ENCODE measurements at regions not wholly inside any gene's neighbourhood (a gene's known extent, or its start where the extent isn't known, plus 50 kb on each side); places are given as distances from the start of the nearest gene placed in this dataset.
"Not testable (repeated sequence)": the region's sequence is repeated elsewhere in the genome, so short reads cannot be mapped to it uniquely, and the experiment has no call there.

DNA sequence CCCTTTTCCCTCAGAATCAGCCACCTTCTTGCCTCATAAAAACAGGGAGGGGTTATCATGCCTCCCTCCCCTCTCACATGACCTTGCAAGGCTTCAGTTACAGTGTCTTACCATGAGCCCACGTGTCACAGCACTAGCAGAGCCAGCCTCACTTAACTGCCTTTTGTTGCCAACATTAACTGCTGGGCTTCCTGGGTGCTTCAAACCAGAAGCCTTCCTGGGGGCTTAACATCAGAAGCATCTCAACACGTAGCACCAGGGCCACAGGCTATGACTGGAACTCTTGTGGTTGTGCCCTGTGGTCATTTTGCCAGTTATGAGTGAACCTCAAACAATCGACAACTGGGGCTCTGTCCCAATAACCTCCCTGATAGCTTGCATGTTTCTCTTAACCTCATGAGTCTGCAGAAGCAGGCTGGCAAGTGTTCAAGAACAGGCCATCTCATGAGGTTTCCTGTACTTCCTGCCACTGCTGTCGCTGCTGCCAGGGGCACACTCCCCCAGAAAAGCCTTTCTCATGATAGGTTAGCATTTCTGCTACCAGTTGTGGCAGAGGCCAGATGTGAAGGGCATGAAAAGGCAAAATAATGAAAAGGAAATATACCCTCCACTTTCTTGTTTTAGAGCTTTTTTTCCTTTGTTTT, 132.2 kb downstream of the GLUL start:
- DNase-seq, result peak; percentile 72

DNA sequence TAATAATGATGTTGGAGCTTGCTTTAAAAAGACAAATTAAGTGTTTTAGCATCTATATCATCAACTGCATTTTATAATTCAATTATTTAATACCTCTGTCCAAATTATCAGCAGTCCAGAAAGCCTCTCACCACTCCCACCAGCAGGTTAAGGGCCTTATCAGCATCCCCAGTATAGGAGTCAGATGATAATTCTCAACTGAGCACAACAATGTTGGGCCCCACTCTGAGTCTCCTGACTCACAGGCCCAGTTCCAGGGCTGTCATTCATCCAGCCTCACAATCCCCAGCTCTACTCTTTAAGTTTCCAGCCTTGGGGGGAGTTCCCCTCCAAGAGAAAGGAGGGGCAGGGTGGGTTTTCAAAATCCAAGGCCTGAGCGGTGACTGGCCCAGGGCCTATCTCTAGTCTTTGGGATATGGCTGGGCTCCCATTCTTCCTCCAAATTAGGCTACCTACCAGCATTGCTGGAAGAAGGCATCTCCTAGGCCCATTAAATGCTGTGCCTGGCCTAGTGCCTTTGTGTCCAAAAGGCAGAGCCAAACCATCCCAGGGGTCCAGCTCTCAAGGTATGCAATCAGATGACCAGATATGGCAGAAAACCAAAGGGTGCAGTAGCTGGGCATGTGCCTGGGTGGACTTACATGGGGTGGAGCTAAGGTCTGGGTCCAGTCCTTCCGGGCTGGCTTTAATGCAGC, 134.1 kb downstream of the GLUL start:
- DNase-seq, result no peak

DNA sequence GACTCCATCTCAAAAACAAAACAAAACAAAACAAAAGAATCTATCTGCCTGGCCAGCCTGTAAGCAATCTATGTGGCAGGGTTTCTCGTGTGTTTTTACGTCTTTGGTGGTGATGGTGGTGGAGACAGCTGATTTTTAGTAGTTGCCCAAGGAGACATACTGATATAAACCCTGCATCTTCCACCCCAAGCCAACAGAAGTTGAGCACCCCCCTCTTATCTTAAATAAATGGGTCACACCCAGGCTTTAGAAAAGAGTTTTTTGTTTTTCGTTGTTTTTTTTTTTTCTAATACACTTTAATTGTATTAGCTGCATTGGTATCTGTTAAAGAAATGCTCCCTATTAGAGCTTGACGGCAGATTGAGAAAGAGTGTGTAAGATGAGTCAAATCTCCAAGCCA, 134.7 kb downstream of the GLUL start:
- DNase-seq, result no peak

DNA sequence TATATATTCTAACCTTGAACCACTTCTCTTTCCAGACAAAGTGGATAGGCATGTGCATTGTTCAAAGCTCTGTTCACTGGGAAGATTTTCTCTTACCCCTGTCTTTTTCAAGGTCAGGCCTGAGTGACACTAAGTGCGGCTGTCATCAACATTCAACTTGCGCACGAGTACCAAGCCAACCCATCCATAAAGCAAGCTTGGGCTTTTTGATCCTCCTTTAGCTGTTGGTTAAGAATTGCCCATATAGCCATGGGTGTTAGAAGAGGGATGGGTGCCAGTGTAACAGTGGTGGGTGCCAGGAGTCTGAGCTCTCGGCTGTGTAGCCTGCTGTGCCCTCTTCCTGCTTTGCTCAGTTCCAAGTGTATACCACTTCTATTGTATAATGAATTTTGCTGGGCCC, 136.1 kb downstream of the GLUL start:
- no peak for DNase-seq

DNA sequence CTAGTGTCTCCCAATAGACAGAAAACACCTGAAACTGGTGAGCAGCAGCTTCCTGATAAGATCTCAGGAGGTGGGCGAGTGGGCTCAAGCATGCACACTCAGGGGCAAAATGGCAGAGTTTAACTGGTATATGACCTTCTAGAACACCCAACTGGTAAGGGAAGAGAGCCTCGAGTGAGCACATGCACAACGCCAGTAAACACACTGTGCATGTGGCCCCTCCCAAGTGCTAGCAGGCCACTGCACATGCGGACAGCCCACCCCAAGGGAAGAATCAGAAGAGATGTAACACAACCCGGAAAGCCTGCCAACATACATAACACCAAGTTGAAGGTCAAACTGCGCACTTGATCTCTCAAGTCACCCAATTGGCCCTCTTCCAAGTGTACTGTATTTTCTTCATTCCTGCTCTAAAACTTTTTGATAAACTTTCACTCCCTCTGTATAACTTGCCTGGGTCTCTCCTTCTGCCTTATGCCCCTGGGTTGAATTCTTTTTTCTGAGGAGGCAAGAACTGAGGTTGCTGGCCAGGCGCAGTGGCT, 138.2 kb downstream of the GLUL start:
- no peak for DNase-seq

DNA sequence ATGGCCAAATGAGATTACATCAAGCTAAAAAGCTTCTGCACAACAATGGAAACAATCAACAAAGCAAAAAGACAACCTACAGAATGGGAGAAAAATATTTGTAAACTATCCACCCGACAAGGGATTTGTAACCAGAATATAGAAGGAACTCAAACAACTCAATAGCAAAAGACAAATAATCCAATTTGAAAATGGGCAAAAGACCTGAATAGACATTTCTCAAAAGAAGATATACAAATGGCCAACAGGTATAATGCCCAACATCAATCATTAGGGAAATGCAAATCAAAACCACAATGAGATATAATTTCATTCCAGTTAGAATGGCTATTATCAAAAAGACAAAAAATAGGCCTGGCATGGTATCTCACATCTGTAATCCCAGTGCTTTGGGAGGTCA, 140.0 kb downstream of the GLUL start:
- no peak for DNase-seq

DNA sequence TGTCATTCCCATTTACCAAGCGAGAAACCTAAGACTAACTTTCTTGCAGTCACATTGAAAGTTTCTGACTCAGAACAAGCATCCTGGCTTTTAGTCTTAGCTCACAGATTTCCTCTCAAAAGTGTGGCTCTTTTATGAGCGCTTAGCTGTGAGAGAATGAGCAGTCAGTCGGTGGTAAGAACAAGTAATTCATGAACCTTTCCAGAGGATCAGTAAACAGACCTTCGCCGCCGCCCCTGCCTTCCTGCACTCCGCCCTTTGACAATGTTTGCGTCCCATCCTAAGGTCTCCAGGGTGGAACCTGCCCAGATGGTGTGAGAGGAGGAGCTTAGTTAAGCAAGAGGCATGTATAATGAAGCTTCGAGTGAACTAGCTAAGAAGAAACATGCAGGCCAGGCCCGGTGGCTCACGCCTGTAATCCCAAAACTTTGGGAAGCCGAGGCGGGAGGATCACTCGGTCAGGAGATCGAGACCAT, 142.4 kb downstream of the GLUL start:
- DNase-seq, result no peak

DNA sequence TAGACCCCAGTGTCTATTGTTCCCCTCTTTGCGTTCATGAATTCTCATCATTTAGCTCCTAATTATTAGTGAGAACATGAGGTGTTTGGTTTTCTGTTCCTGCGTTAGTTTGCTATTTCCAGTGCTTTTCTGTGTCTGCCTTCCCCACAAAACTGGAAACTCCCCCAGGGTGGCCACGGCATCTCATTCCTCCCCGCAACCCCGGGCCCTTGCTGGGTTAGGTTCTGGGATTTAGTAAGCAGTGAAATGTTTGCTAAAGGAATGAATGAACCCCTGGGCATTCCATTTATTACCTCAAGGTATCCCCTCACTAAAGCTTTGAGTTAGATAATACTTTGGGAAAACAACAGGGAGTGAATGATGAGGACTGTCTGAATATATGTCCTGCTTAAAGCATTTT, 142.9 kb downstream of the GLUL start:
- DNase-seq, result no peak

DNA sequence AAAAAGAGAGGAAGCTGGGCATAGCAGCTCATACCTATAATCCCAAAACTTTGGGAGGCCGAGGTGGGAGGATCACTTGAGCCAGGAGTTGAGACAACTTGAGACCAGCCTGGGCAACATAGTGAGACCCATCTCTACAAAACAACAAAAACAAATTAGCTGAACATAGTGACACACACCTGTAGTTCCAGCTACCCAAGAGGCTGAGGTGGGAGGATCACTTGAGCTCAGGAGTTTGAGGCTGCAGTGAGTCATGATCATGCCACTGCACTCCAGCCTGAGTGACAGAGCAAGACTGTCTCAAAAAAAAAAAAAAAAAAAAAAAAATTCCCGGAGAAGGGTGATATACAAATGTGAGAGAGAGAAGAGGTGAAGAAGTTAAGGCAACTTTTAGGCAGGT, 143.8 kb downstream of the GLUL start:
- DNase-seq, result not testable (repeated sequence)

DNA sequence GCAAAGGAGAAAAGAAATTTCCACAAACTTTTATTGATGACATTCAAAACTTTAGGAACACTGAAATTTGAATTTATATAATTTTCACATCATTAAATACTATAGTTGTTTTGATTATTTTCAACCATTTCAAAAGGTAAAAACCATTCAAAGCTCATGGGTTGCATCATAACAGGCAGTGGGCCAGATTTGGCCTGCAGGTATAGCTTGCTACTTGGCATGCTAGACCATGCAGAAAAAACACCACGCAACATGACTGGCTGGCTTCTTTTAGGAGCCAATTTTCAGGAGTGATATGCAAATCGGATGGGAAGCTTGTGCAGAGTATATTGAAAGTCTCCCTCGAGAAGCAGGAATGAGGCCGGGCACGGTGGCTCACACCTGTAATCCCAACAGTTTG, 144.8 kb downstream of the GLUL start:
- no peak for DNase-seq

DNA sequence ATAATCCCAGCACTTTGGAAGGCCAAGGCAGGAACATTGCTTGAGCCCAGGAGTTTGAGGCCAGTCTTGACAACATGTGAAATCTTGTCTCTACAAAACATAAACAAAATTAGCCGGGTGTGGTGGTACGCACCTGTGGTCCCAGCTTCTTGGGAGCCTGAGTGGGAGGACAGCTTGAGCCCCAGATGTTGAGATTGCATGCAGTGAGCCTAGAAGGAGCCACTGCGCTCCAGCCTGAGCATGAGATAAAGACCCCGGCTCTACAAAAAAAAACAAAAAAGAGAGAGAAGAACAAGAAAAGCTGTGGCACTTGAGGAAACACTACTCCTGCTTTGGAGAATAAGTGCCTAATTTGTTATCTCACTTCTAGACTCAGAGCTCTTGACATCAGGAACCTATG, 146.6 kb downstream of the GLUL start:
- no peak for DNase-seq

DNA sequence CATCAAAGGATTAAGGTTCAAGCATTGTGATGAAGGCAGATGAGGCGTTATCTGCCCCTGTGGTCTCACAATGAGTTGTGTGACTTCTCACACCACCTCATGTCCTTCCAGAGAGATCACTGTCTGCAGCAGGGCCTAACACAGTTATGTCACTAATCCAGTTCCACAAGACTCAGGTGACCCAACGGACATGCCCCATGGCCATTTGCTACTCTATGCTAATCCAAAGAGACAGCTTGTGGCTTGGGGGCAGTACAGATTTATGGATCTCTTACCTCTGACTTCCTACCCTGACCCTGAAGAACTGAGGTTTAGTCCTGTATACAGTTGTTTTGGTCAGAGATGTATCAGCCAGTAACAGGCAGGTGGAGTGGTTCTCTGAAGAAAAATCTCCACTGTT, 147.1 kb downstream of the GLUL start:
- DNase-seq, result no peak

DNA sequence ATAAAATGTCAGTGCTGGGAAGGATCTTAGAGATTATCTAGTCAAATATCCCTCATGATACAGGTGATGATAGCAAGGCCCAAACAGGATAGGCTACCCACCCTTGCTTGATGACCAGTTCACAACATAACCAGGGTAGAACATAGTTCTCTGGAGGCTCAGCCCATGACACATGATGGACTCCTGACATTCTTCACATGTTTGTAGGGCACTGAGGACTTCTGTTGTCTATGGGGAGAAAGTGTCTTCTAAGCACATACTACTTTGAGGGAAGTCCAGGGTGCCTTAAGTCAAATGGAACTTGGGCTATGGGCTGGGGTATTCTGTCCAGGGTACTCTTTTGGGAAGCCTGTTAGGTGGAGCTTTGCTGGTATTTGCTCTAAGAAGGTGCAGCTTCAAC, 148.9 kb downstream of the GLUL start:
- DNase-seq, result no peak

DNA sequence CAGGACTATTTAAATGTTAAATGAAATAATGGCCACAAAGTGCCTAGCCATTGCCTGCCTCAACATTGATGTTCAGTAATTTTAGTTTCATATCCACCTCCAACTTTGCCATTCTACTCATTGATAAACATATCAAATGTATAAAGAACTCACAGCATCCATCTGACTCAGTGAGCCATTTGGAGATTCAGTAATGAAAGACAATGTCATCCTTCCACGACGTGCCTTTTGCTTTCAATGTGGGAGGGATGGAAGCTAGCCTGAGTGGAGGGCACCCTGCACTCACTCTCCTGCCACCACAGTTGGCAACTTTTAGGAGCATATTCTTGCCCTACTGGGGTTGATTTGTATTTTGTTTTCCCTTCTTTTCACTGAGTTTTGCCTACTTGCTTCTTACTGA, 151.5 kb downstream of the GLUL start:
- no peak for DNase-seq

DNA sequence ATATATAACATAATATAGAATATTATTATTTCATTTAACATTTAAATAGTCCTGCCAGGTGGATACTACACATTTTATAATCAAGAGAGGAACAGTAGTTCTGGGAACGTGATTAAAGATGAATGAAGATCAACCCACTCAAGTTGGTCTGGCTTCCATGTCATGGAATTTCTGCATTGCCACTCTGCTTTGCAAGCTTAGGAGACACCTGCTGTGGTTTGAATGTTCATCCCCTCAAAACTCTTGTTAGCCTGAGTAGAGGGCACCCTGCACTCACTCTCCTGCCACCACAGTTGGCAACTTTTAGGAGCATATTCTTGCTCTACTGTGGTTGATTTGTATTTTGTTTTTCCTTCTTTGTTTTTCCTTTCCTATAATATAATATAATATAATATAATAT, 153.2 kb downstream of the GLUL start:
- no peak for DNase-seq

DNA sequence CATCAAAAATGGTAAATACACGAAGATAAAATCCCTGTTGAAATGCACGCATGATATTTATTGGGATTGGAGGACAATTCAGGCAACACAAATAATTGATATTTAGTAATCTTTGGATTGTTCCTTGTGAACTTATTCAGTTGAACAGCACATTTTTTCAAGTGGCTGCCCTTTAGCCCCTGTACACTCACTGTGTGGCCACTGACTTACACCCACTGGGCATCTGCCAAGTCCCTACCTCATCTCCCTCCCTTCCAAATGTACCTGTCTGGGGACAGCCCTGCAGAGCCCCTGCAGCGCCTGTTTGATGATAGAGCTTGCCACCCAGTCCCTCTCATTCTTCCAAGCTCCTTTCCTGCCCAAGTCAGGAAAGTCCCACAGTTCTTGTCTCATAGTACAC, 154.3 kb downstream of the GLUL start:
- DNase-seq, result no peak

DNA sequence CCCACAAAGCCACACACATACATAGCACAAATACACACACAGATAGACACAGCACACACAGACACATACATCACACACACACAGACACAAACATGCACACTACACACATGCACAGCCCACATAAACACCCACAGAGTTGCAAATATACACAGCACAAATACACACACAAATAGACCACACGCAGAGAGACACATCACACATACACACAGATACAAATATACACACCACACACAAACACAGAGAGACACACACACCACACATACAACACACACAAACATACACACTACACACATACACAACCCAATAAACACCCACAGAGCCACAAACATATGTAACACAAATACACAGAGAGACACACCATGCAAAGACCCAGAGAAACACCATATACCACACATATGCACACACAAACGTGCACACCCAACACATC, 154.9 kb downstream of the GLUL start:
- DNase-seq, result no peak

DNA sequence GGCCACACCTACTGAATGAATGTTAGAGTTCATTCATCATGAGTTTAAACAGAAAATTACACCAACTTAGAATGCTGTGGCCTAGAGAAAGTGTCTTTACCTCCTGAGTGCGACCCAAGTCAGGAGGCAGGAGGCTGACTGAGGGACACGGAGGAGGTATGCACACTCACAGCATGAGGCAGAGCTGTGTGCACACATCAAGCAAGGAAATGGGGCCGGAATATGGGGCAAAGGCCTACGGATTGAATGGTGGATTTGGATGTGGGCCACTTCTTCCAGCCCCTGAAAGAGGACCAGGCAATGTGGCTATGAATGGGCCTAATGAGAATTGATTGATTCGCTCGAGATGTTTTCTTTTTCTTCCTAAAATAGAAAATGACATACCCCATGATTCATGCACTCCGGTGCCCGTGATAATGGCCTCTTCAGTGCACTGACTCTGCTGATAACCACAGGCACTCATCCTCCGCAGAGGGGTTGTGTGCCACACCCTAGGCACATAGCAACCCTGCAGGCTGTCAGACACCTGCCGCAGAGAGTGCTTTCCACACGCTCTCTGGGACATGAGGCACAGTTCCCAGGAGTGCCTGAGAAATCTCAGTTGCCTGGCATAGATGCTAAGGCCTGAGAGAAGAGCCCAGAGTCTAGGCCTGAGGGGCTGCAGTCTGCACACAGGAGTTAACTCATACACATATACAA, 155.5 kb downstream of the GLUL start:
- no peak for DNase-seq

DNA sequence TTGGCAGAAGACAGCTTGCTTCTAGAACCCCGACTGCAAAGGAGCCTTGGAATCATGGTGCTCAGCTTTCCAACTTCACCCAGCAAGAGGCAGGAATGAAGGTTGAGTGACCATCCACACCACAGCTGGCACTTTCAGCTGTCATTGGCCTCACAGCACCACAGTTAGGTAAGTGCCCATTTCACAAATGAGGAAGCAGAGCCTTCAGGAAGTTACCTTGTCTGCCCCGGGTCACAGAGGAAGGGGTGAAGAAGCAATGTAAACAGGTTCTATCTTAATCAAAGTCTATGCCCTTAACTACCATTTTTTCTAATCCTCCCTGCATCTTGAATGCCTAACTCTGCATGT, 156.0 kb downstream of the GLUL start:
- DNase-seq, result no peak

DNA sequence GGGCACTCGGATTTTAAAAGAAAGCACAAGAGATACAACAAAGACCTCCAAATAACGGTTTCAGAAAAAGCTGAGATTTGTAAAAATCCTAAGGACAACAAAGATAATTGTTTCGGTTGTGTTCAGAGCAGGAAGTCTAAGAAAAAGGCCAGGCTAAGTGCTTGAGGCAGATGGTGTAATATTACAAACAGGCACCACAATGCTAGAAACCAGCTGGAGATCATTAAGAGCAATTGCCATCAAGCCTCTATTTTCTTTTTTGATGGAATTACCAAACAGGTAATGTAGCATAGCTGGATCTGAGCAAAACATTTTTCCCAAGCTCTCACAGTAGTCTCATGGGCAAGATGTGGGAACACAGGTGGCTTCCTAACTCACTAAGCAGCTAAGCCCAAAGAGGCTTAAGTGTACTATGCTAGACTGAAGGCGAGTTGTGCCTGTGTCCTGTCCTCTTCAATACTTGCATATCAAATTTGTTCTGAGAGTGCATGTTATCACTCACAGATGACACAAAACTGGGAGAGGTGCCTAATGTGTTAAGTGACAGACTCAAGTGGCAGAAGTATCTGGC, 161.6 kb downstream of the GLUL start:
- no peak for DNase-seq

DNA sequence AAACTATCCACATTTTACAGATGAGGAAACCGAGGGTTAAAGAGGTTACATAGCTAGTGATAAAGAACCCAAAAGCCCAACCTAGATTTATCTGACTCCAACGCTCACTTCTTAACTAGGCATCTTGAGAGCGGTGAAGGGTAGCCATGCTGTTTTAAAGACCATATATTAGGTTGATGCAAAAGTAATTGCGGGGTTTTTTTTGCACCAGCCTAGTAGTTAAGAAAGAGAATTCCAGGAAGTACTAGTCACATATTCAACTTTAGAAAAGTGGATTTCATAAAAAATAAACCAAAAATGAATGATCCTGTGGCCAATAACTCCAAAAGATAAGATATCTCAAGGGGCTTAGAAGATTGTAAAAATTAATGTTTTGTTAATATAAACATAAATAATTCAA, 162.1 kb downstream of the GLUL start:
- DNase-seq, result no peak

DNA sequence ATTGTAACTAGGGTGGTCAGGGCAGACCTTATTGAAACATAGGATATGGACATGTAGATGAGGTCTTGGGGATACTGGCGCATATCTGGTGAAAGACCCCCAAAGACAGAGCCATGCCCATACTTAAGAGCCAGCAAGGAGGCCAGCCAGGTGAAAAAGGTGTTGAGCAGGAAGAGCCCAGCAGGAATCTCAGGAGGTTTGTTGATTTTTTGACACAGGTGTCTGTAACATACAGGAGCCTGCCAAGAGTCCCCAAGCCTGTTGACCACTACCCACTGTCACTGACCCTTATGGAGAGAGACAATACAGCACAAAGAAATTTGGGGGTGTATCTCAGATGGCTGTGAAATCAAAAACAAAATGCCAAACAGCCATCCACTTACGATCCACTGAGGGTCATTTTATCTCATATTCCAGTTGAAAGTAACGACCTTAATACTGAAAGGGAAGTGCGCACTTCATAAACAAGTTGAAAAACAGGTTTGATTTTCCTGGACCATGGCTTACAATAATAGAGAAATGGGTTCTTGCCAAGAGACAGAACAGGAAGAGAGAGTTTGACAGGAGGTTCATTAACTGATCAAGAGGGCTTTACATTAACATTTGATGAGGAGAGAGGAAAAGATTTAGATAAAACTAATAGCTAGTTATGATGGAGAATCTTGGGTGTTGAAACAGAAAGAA, 163.6 kb downstream of the GLUL start:
- DNase-seq, result no peak

DNA sequence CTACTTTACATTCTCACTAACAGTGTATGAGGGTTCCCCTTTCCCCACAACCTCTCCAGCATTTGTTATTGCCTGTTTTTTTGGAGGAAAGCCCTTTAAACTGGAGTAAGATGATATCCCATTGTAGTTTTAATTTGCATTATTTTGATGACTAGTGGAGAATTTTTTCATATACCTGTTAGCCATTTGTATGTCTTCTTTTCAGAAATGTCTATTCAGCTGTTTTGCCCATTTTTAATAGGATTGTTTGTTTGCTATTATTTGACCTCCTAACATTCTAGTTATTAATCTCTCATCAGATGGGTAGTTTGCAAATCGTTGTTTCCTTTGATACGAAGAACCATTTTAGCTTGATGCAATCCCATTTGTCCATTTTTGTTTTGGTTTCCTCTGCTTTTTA, 165.0 kb downstream of the GLUL start:
- no peak for DNase-seq

Data from CD4-positive, alpha-beta T cell treated with Interleukin-10 for 1 hour (primary cell).